ENCODE measurements at regions not wholly inside any gene's neighbourhood (a gene's known extent, or its start where the extent isn't known, plus 50 kb on each side); places are given as distances from the start of the nearest gene placed in this dataset.

DNA sequence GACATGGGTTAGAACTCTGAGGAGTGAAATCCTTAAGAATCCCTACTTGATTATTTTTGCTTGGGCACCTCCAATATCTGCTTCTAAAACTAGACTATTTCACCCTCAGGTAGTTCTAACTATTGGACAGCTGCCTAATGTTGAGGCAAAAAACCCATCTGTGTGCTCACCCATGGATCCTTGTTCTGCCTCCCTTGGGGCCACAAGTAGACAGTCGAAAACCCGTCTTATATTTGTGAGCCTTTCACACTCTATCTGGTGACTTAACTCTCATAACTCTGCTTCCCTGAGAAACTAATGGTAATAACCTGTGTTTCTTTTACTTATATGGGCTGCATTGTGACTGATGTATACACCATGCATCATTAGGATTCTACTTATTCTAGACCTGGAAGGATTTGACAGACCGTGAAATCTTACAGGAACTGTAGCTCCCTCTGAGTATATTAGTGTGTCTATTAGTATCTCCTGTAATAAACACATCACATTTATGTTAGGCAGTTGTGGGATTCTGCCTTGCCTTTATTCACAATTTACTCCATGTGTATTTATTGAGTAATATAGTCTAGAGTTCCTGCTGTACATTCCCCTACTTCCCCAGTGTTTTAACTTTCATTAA is 94.6 kb upstream of the SGCD start:
- H3K9me3 ChIP-seq (ENCODE audit: control insufficient read depth in 1 of 2, insufficient read depth in 1 of 2, low read depth in 1 of 2, low read length in 2 of 2), result peaks cover 0 to 11% of the 10 kb centered on the region in 2 experiments; a peak in 1 of 4 replicates
- no peak for DNase-seq (ENCODE audit: low read depth, low spot score)
- no peaks in the 10 kb centered on the region for H3K4me1 ChIP-seq (ENCODE audit: control insufficient read depth in 1 of 2, insufficient read depth in 2 of 2, low read length in 2 of 2)
- H3K27me3 ChIP-seq (ENCODE audit: insufficient read depth, low read length), result no peaks in the 10 kb centered on the region
- CTCF ChIA-PET, result no interaction called here
- H3K9me2 ChIP-seq (ENCODE audit: insufficient read depth), result no peaks in the 10 kb centered on the region
- no peak overlapping the region for H3K27ac ChIP-seq (ENCODE audit: low read depth, low read length)
- TF ChIP-seq, protein P1, sequence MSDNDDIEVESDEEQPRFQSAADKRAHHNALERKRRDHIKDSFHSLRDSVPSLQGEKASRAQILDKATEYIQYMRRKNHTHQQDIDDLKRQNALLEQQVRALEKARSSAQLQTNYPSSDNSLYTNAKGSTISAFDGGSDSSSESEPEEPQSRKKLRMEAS (IDR thresholded peaks at IDR 0.05), result no peak
- TF ChIP-seq TCF7L2 (IDR thresholded peaks at IDR 0.05; ENCODE audit: borderline replicate concordance, extremely low read depth, insufficient read depth, insufficient read length), result no peak
- TF ChIP-seq JUND (IDR thresholded peaks at IDR 0.05), result no peak
- TF ChIP-seq, protein P2, sequence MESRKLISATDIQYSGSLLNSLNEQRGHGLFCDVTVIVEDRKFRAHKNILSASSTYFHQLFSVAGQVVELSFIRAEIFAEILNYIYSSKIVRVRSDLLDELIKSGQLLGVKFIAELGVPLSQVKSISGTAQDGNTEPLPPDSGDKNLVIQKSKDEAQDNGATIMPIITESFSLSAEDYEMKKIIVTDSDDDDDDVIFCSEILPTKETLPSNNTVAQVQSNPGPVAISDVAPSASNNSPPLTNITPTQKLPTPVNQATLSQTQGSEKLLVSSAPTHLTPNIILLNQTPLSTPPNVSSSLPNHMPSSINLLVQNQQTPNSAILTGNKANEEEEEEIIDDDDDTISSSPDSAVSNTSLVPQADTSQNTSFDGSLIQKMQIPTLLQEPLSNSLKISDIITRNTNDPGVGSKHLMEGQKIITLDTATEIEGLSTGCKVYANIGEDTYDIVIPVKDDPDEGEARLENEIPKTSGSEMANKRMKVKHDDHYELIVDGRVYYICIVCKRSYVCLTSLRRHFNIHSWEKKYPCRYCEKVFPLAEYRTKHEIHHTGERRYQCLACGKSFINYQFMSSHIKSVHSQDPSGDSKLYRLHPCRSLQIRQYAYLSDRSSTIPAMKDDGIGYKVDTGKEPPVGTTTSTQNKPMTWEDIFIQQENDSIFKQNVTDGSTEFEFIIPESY (IDR thresholded peaks at IDR 0.05; ENCODE audit: extremely low read depth, insufficient replicate concordance, low read length), result no peak
- no peak for TF ChIP-seq POLR2A (IDR thresholded peaks at IDR 0.05; ENCODE audit: borderline replicate concordance, extremely low read depth, insufficient read depth, insufficient read length)
- TF ChIP-seq CBX3 (IDR thresholded peaks at IDR 0.05; ENCODE audit: low read depth), result no peak
- no peak overlapping the region for H2AFZ ChIP-seq (ENCODE audit: low read depth, low read length, poor library complexity, severe bottlenecking)
- no peaks in the 10 kb centered on the region for H3K36me3 ChIP-seq (ENCODE audit: control insufficient read depth in 1 of 2, insufficient read depth in 2 of 2, low read length in 2 of 2)
- no peak overlapping the region for H3K4me2 ChIP-seq (ENCODE audit: low read length)
- BruUV-seq (replicated peaks), result no TSS peak
- no peak overlapping the region for H3K4me3 ChIP-seq (replicated peaks in 1 of 2; ENCODE audit: low read depth in 1 of 2, low read length in 2 of 2)
- H3K79me2 ChIP-seq (ENCODE audit: insufficient read depth, low read length), result no peaks in the 10 kb centered on the region
- no peak overlapping the region for H3K9ac ChIP-seq (ENCODE audit: low read length)
- RAD21 ChIA-PET (ENCODE audit: low non-redundant PET in 1 of 2, low total read pairs in 2 of 2, uncharacterized antibody in 2 of 2, unreplicated experiment in 2 of 2), result no interaction called here
- POLR2A ChIA-PET, result no interaction called here
- no peak for ATAC-seq
- no peaks in the 10 kb centered on the region for H4K20me1 ChIP-seq (ENCODE audit: insufficient read depth)
- intact Hi-C loops (cut with micrococcal nuclease), result no loop called here

DNA sequence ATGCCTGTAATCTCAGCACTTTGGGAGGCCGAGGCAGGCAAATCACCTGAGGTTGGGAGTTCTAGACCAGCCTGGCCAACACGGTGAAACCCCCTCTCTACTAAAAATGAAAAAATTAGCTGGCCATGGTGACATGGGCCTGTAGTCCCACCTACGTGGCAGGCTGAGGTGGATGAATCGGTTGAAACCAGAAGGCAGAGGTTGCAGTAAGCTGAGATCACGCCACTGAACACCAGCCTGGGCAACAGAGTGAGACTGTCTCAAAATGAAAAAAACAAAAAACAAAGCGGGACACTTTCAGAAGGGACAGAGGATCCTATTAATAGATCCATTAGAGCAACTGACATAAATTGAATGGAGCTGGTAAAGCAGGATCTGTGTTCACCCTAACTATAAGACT is 89.6 kb upstream of the SGCD start:
- H3K27ac ChIP-seq (ENCODE audit: low read depth, low read length), result no peak overlapping the region
- ATAC-seq (no peak), DNase-seq (ENCODE audit: low read depth, low spot score) (no peak)
- H4K20me1 ChIP-seq (ENCODE audit: insufficient read depth), result no peaks in the 10 kb centered on the region
- H3K9me3 ChIP-seq (ENCODE audit: control insufficient read depth in 1 of 2, insufficient read depth in 1 of 2, low read depth in 1 of 2, low read length in 2 of 2), result peaks cover under 1 to 4% of the 10 kb centered on the region in 2 experiments; a peak in 2 of 4 replicates
- no peaks in the 10 kb centered on the region for H3K36me3 ChIP-seq (ENCODE audit: control insufficient read depth in 1 of 2, insufficient read depth in 2 of 2, low read length in 2 of 2)
- BruUV-seq (replicated peaks), result no TSS peak
- H3K79me2 ChIP-seq (ENCODE audit: insufficient read depth, low read length), result no peaks in the 10 kb centered on the region
- no peak overlapping the region for H3K4me3 ChIP-seq (replicated peaks in 1 of 2; ENCODE audit: low read depth in 1 of 2, low read length in 2 of 2)
- H3K4me2 ChIP-seq (ENCODE audit: low read length), result no peak overlapping the region
- RAD21 ChIA-PET (ENCODE audit: low non-redundant PET in 1 of 2, low total read pairs in 2 of 2, uncharacterized antibody in 2 of 2, unreplicated experiment in 2 of 2), result no interaction called here
- no peaks in the 10 kb centered on the region for H3K4me1 ChIP-seq (ENCODE audit: control insufficient read depth in 1 of 2, insufficient read depth in 2 of 2, low read length in 2 of 2)
- TF ChIP-seq EZH2 (IDR thresholded peaks at IDR 0.05) (no peak), RAD21 (IDR thresholded peaks at IDR 0.05; ENCODE audit: low read depth) (no peak)
- TF ChIP-seq, protein P2 (IDR thresholded peaks at IDR 0.05; ENCODE audit: extremely low read depth, insufficient replicate concordance, low read length), result no peak
- CTCF ChIA-PET, result no interaction called here
- no peaks in the 10 kb centered on the region for H3K27me3 ChIP-seq (ENCODE audit: insufficient read depth, low read length)
- POLR2A ChIA-PET, result no interaction called here
- H3K9me2 ChIP-seq (ENCODE audit: insufficient read depth), result no peaks in the 10 kb centered on the region
- intact Hi-C loops (cut with micrococcal nuclease), result no loop called here
- H3K9ac ChIP-seq (ENCODE audit: low read length), result no peak overlapping the region
- H2AFZ ChIP-seq (ENCODE audit: low read depth, low read length, poor library complexity, severe bottlenecking), result no peak overlapping the region
